Upper lobe of left lung (tissue), 4 donors: ENCODE measurements at regions not wholly inside any gene's neighbourhood (a gene's known extent, or its start where the extent isn't known, plus 50 kb on each side); places are given as distances from the start of the nearest gene placed in this dataset.

Experiments
- CTCF ChIP-seq, 6 experiments: fragments of 450-650 bp in 4 of 6; fragments of 200-600 bp in 2 of 6; sonication (generic) in 2 of 6; IDR thresholded peaks; one replicate each; pipeline ENCODE4 v1.5.1; 2016 to 2019; ENCODE audit warnings: antibody characterized with exemption in 6 of 6
- POLR2A ChIP-seq, 4 donors: fragments of 450-650 bp; IDR thresholded peaks; one replicate each; pipeline ENCODE4 v1.5.1; 2016 to 2017; ENCODE audit warnings: antibody characterized with exemption in 4 of 4, mild to moderate bottlenecking in 2 of 4

- peak in 5 of 6 experiments; percentile 47 to 71 (median 59) for TF ChIP-seq CTCF (IDR thresholded peaks at IDR 0.05)
- no peak for TF ChIP-seq POLR2A (IDR thresholded peaks at IDR 0.05)
Measured at GRCh38 chr2:76197842-76198448, 487.2 kb upstream of the GCFC2 start.
